ENCODE measurements at regions not wholly inside any gene's neighbourhood (a gene's known extent, or its start where the extent isn't known, plus 50 kb on each side); places are given as distances from the start of the nearest gene placed in this dataset.

- no peak overlapping the region for H3K27ac ChIP-seq
- no peak for DNase-seq
- no peak overlapping the region for H3K4me2 ChIP-seq (ENCODE audit: unreplicated experiment)
- WGBS, 2 experiments (ENCODE audit: low coverage in 1 of 2, low lambda C conversion rate in 2 of 2, missing lambda C conversion rate in 2 of 2): 0 to 12% methylated on average over 1 of the region's 1 CpG
- H3K27me3 ChIP-seq (replicated peaks; ENCODE audit: insufficient read depth): no peaks in the 10 kb centered on the region
- H3K79me2 ChIP-seq (ENCODE audit: insufficient read depth): no peaks in the 10 kb centered on the region
- in situ Hi-C loops (cut with MboI): no loop called here
- no peaks in the 10 kb centered on the region for H3K9me3 ChIP-seq (ENCODE audit: low read depth)
- H3K36me3 ChIP-seq (ENCODE audit: low read depth): no peaks in the 10 kb centered on the region
- H3K4me3 ChIP-seq: no peak overlapping the region
- H4K20me1 ChIP-seq (ENCODE audit: insufficient read depth): no peaks in the 10 kb centered on the region
- no peak overlapping the region for H3K9ac ChIP-seq
- no peaks in the 10 kb centered on the region for H3K9me2 ChIP-seq (ENCODE audit: insufficient read depth)
- no peaks in the 10 kb centered on the region for H3K4me1 ChIP-seq (ENCODE audit: insufficient read depth)
- H3F3A ChIP-seq (ENCODE audit: insufficient read depth): no peaks in the 10 kb centered on the region
- no peak overlapping the region for H2AFZ ChIP-seq
- TF ChIP-seq EZH2 (IDR thresholded peaks at IDR 0.05; ENCODE audit: insufficient read depth, poor library complexity, severe bottlenecking) (no peak), EZH2phosphoT487 (IDR thresholded peaks at IDR 0.05; ENCODE audit: insufficient read depth, low read depth) (no peak)
These were observed 680.1 kb upstream of the AADAT start for GRCh38 chr4:170769862-170770261.

GRCh38 chr4:170758988-170759387 is 669.2 kb upstream of the AADAT start:
- Histone ChIP-seq H3K9ac (no peak overlapping the region), H3K79me2 (ENCODE audit: insufficient read depth) (no peaks in the 10 kb centered on the region), H3K36me3 (ENCODE audit: low read depth) (no peaks in the 10 kb centered on the region), H3K9me2 (ENCODE audit: insufficient read depth) (no peaks in the 10 kb centered on the region), H3K27ac (no peak overlapping the region), H3K4me2 (ENCODE audit: unreplicated experiment) (no peak overlapping the region), H3K4me1 (ENCODE audit: insufficient read depth) (no peaks in the 10 kb centered on the region), H3K9me3 (ENCODE audit: low read depth) (no peaks in the 10 kb centered on the region), H3K27me3 (replicated peaks; ENCODE audit: insufficient read depth) (no peaks in the 10 kb centered on the region), H3K4me3 (no peak overlapping the region), H2AFZ (no peak overlapping the region), H4K20me1 (ENCODE audit: insufficient read depth) (no peaks in the 10 kb centered on the region), H3F3A (ENCODE audit: insufficient read depth) (no peaks in the 10 kb centered on the region)
- DNase-seq: no peak
- WGBS, 2 experiments (ENCODE audit: low coverage in 1 of 2, low lambda C conversion rate in 2 of 2, missing lambda C conversion rate in 2 of 2): 40 to 43% methylated on average over 4 of the region's 4 CpGs
- TF ChIP-seq EZH2phosphoT487 (IDR thresholded peaks at IDR 0.05; ENCODE audit: insufficient read depth, low read depth) (no peak), EZH2 (IDR thresholded peaks at IDR 0.05; ENCODE audit: insufficient read depth, poor library complexity, severe bottlenecking) (no peak)
- in situ Hi-C loops (cut with MboI): no loop called here

- Histone ChIP-seq H3F3A (ENCODE audit: insufficient read depth) (no peaks in the 10 kb centered on the region), H4K20me1 (ENCODE audit: insufficient read depth) (no peaks in the 10 kb centered on the region), H3K79me2 (ENCODE audit: insufficient read depth) (no peaks in the 10 kb centered on the region), H3K27ac (no peak overlapping the region), H3K9me2 (ENCODE audit: insufficient read depth) (no peaks in the 10 kb centered on the region), H3K9me3 (ENCODE audit: low read depth) (no peaks in the 10 kb centered on the region), H3K36me3 (ENCODE audit: low read depth) (no peaks in the 10 kb centered on the region), H3K4me2 (ENCODE audit: unreplicated experiment) (no peak overlapping the region), H3K4me3 (no peak overlapping the region), H3K9ac (no peak overlapping the region), H3K27me3 (replicated peaks; ENCODE audit: insufficient read depth) (no peaks in the 10 kb centered on the region), H3K4me1 (ENCODE audit: insufficient read depth) (no peaks in the 10 kb centered on the region), H2AFZ (no peak overlapping the region)
- in situ Hi-C loops (cut with MboI): no loop called here
- TF ChIP-seq EZH2phosphoT487 (IDR thresholded peaks at IDR 0.05; ENCODE audit: insufficient read depth, low read depth) (no peak), EZH2 (IDR thresholded peaks at IDR 0.05; ENCODE audit: insufficient read depth, poor library complexity, severe bottlenecking) (no peak)
- no peak for DNase-seq
- WGBS, 2 experiments (ENCODE audit: low coverage in 1 of 2, low lambda C conversion rate in 2 of 2, missing lambda C conversion rate in 2 of 2): 30 to 35% methylated on average over 5 of the region's 5 CpGs
These were observed 660.8 kb upstream of the AADAT start for GRCh38 chr4:170750519-170750918.

GRCh38 chr4:170748975-170749374 is 659.2 kb upstream of the AADAT start:
- H3K9me2 ChIP-seq (ENCODE audit: insufficient read depth): no peaks in the 10 kb centered on the region
- no peaks in the 10 kb centered on the region for H3K9me3 ChIP-seq (ENCODE audit: low read depth)
- WGBS, 2 experiments (ENCODE audit: low coverage in 1 of 2, low lambda C conversion rate in 2 of 2, missing lambda C conversion rate in 2 of 2): 2 to 7% methylated on average over 1 to 2 of the region's 2 CpGs
- H4K20me1 ChIP-seq (ENCODE audit: insufficient read depth): no peaks in the 10 kb centered on the region
- H2AFZ ChIP-seq: no peak overlapping the region
- no peak for DNase-seq
- TF ChIP-seq EZH2phosphoT487 (IDR thresholded peaks at IDR 0.05; ENCODE audit: insufficient read depth, low read depth) (no peak), EZH2 (IDR thresholded peaks at IDR 0.05; ENCODE audit: insufficient read depth, poor library complexity, severe bottlenecking) (no peak)
- in situ Hi-C loops (cut with MboI): no loop called here
- no peak overlapping the region for H3K9ac ChIP-seq
- no peak overlapping the region for H3K4me2 ChIP-seq (ENCODE audit: unreplicated experiment)
- H3K79me2 ChIP-seq (ENCODE audit: insufficient read depth): no peaks in the 10 kb centered on the region
- H3F3A ChIP-seq (ENCODE audit: insufficient read depth): no peaks in the 10 kb centered on the region
- no peaks in the 10 kb centered on the region for H3K36me3 ChIP-seq (ENCODE audit: low read depth)
- no peaks in the 10 kb centered on the region for H3K27me3 ChIP-seq (replicated peaks; ENCODE audit: insufficient read depth)
- no peak overlapping the region for H3K4me3 ChIP-seq
- H3K27ac ChIP-seq: no peak overlapping the region
- no peaks in the 10 kb centered on the region for H3K4me1 ChIP-seq (ENCODE audit: insufficient read depth)

- Histone ChIP-seq H3K4me1 (ENCODE audit: insufficient read depth) (no peaks in the 10 kb centered on the region), H3K9me3 (ENCODE audit: low read depth) (no peaks in the 10 kb centered on the region), H3K9me2 (ENCODE audit: insufficient read depth) (no peaks in the 10 kb centered on the region), H3K4me3 (no peak overlapping the region), H4K20me1 (ENCODE audit: insufficient read depth) (no peaks in the 10 kb centered on the region), H3K4me2 (ENCODE audit: unreplicated experiment) (no peak overlapping the region), H3K27ac (no peak overlapping the region), H3K27me3 (replicated peaks; ENCODE audit: insufficient read depth) (no peaks in the 10 kb centered on the region), H3F3A (ENCODE audit: insufficient read depth) (no peaks in the 10 kb centered on the region), H3K79me2 (ENCODE audit: insufficient read depth) (no peaks in the 10 kb centered on the region), H3K9ac (no peak overlapping the region), H3K36me3 (ENCODE audit: low read depth) (no peaks in the 10 kb centered on the region), H2AFZ (no peak overlapping the region)
- no peak for DNase-seq
- in situ Hi-C loops (cut with MboI): no loop called here
- 51 to 52% methylated on average over 13 of the region's 13 CpGs for WGBS, 2 experiments (ENCODE audit: low coverage in 1 of 2, low lambda C conversion rate in 2 of 2, missing lambda C conversion rate in 2 of 2)
- TF ChIP-seq EZH2phosphoT487 (IDR thresholded peaks at IDR 0.05; ENCODE audit: insufficient read depth, low read depth) (no peak), EZH2 (IDR thresholded peaks at IDR 0.05; ENCODE audit: insufficient read depth, poor library complexity, severe bottlenecking) (no peak)
These were observed 653.9 kb upstream of the AADAT start for GRCh38 chr4:170743633-170744032.

Data from GM23248 (cell line).